ENCODE measurements at regions not wholly inside any gene's neighbourhood (a gene's known extent, or its start where the extent isn't known, plus 50 kb on each side); places are given as distances from the start of the nearest gene placed in this dataset.
A peak's percentile ranks its signal among the peaks of the same experiment; 100 is the strongest.

DNA sequence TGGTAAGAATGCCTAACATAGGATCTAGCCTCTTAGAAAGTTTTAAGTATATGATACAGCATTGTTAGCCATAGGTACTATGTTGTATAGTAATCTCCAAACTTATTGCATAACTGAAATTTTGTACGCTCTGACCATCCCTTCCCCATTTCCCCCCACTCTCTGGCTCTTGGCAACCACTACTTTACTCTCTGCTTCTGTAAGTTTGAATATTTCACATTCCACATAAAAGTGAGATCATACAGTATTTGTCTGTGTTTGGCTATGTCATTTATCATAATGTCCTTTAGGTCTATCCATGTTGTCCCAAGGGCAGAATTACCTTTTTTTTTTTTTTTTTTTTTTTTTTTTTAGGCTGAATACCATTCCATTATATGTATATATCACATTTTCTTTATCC, 396.9 kb downstream of the DLEU7 start:
- no peaks in the 10 kb centered on the region for H3K27me3 Mint-ChIP-seq (ENCODE audit: low read depth)
- H4K5ac ChIP-seq (ENCODE audit: insufficient read length, low read depth, low read length) = no peak overlapping the region
- no peaks in the 10 kb centered on the region for H3K79me2 ChIP-seq (ENCODE audit: insufficient read depth, low read length)
- peaks cover 5% of the 10 kb centered on the region; the same call in 1 of the 2 replicates for H3K4me1 ChIP-seq (ENCODE audit: insufficient read depth, low read length)
- no peak overlapping the region for H3K23ac ChIP-seq (ENCODE audit: insufficient read length, low read depth, low read length)
- H2BK12ac ChIP-seq (ENCODE audit: insufficient read length, low read depth, low read length) = no peak overlapping the region
- no peak for DNase-seq
- no peaks in the 10 kb centered on the region for H3K9me3 Mint-ChIP-seq
- H3K4me2 ChIP-seq (ENCODE audit: insufficient read depth, insufficient read length, low read length) = no peak overlapping the region
- peaks cover 54 to 58% of the 10 kb centered on the region in 2 experiments for H3K4me1 Mint-ChIP-seq
- no peak overlapping the region for H4K91ac ChIP-seq (ENCODE audit: insufficient read length, low read depth, low read length)
- H4K20me1 ChIP-seq (ENCODE audit: control insufficient read depth, insufficient read depth, insufficient read length) = no peaks in the 10 kb centered on the region
- H2BK20ac ChIP-seq (ENCODE audit: low read depth, low read length, poor library complexity, severe bottlenecking) = no peak overlapping the region
- no peaks in the 10 kb centered on the region for H3K23me2 ChIP-seq (ENCODE audit: insufficient read length, low read depth, low read length, poor library complexity, severe bottlenecking)
- H2BK5ac ChIP-seq (ENCODE audit: insufficient read length, low read length) = no peak overlapping the region
- H3K36me3 Mint-ChIP-seq (ENCODE audit: insufficient read depth in 1 of 3, low read depth in 3 of 3) = peaks cover 0 to 2% (median 0%) of the 10 kb centered on the region in 3 experiments; a peak in 1 of 7 replicates
- no peak overlapping the region for H2BK120ac ChIP-seq (ENCODE audit: low read depth, low read length, poor library complexity, severe bottlenecking)
- H2BK15ac ChIP-seq (ENCODE audit: low read depth, low read length) = no peak overlapping the region
- H4K8ac ChIP-seq (replicated peaks; ENCODE audit: insufficient read length, low read depth, low read length) = no peak overlapping the region
- H3K9ac ChIP-seq (ENCODE audit: extremely low read depth, insufficient read length, low read length) = no peak overlapping the region
- no peak overlapping the region for H2AFZ ChIP-seq (ENCODE audit: low read length)
- no peak overlapping the region for H3K56ac ChIP-seq (ENCODE audit: insufficient read length, low read depth, low read length)
- H3K79me1 ChIP-seq (ENCODE audit: insufficient read depth, low read depth, low read length, poor library complexity, severe bottlenecking) = no peaks in the 10 kb centered on the region
- H3K27ac ChIP-seq (ENCODE audit: insufficient read length, low read depth, low read length) = no peak overlapping the region
- no peak overlapping the region for H2AK5ac ChIP-seq (ENCODE audit: insufficient read length, low read length)
- no peaks in the 10 kb centered on the region for H3K27me3 ChIP-seq (ENCODE audit: insufficient read depth, low read length)
- no peak overlapping the region for H3K18ac ChIP-seq (ENCODE audit: insufficient read length, low read depth, low read length)
- H3K27ac Mint-ChIP-seq = peak overlapping the region in 2 of 3 experiments; percentile 2 to 56; a peak in 2 of 7 replicates
- H3K4ac ChIP-seq (ENCODE audit: low read depth, low read length) = no peak overlapping the region
- WGBS (ENCODE audit: extremely low coverage, insufficient read length, low lambda C conversion rate) = no CpG with 5 or more reads among the region's 1 CpG
- TF ChIP-seq, protein P1, sequence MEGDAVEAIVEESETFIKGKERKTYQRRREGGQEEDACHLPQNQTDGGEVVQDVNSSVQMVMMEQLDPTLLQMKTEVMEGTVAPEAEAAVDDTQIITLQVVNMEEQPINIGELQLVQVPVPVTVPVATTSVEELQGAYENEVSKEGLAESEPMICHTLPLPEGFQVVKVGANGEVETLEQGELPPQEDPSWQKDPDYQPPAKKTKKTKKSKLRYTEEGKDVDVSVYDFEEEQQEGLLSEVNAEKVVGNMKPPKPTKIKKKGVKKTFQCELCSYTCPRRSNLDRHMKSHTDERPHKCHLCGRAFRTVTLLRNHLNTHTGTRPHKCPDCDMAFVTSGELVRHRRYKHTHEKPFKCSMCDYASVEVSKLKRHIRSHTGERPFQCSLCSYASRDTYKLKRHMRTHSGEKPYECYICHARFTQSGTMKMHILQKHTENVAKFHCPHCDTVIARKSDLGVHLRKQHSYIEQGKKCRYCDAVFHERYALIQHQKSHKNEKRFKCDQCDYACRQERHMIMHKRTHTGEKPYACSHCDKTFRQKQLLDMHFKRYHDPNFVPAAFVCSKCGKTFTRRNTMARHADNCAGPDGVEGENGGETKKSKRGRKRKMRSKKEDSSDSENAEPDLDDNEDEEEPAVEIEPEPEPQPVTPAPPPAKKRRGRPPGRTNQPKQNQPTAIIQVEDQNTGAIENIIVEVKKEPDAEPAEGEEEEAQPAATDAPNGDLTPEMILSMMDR (conservative IDR thresholded peaks at IDR 0.05) = no peak
- H3K9me3 ChIP-seq (ENCODE audit: control insufficient read depth, low read depth, low read length) = no peaks in the 10 kb centered on the region
- no peak overlapping the region for H3K14ac ChIP-seq (ENCODE audit: insufficient read depth, low read length)
- peak overlapping the region in 1 of 2 experiments; percentile 5; a peak in 2 of 5 replicates for H3K4me3 Mint-ChIP-seq
- no peak overlapping the region for H3T11ph ChIP-seq (ENCODE audit: low read length)

All from H9 (cell line).